ENCODE measurements at regions not wholly inside any gene's neighbourhood (a gene's known extent, or its start where the extent isn't known, plus 50 kb on each side); places are given as distances from the start of the nearest gene placed in this dataset.
"Not testable (repeated sequence)": the region's sequence is repeated elsewhere in the genome, so short reads cannot be mapped to it uniquely, and the experiment has no call there.

GRCh38 chr1:222904451-222904850 is 89.6 kb downstream of the DISP1 start:
- TF ChIP-seq CTCF (IDR thresholded peaks at IDR 0.05; ENCODE audit: low read depth, low read length) (no peak), POLR2A (IDR thresholded peaks at IDR 0.05; ENCODE audit: extremely low read depth, insufficient read length) (no peak), MYC (IDR thresholded peaks at IDR 0.05; ENCODE audit: low read depth, low read length) (no peak), MAX (IDR thresholded peaks at IDR 0.05; ENCODE audit: low read depth, low read length) (no peak)
- no peak for DNase-seq (ENCODE audit: low read depth)

GRCh38 chr1:222905151-222905550 is 90.3 kb downstream of the DISP1 start:
- TF ChIP-seq CTCF (IDR thresholded peaks at IDR 0.05; ENCODE audit: low read depth, low read length) = no peak
- TF ChIP-seq POLR2A (IDR thresholded peaks at IDR 0.05; ENCODE audit: extremely low read depth, insufficient read length) = no peak
- no peak for TF ChIP-seq MYC (IDR thresholded peaks at IDR 0.05; ENCODE audit: low read depth, low read length)
- TF ChIP-seq MAX (IDR thresholded peaks at IDR 0.05; ENCODE audit: low read depth, low read length) = no peak
- no peak for DNase-seq (ENCODE audit: low read depth)

More at GRCh38 chr1:222904451-222904850, 89.6 kb downstream of the DISP1 start:
- no peak overlapping the region for H3K4me3 ChIP-seq (ENCODE audit: low read depth, low read length)

GRCh38 chr1:222906271-222906739 is 91.5 kb downstream of the DISP1 start:
- H3K4me3 ChIP-seq (ENCODE audit: low read depth, low read length); DNase-seq (ENCODE audit: low read depth): not testable (repeated sequence)

More at GRCh38 chr1:222905151-222905550, 90.3 kb downstream of the DISP1 start:
- no peak overlapping the region for H3K4me3 ChIP-seq (ENCODE audit: low read depth, low read length)

GRCh38 chr1:222909586-222909985 is 94.7 kb downstream of the DISP1 start:
- TF ChIP-seq POLR2A (IDR thresholded peaks at IDR 0.05; ENCODE audit: extremely low read depth, insufficient read length) = no peak
- TF ChIP-seq MYC (IDR thresholded peaks at IDR 0.05; ENCODE audit: low read depth, low read length) = no peak
- H3K4me3 ChIP-seq (ENCODE audit: low read depth, low read length) = no peak overlapping the region
- DNase-seq (ENCODE audit: low read depth) = peak; percentile 9

GRCh38 chr1:222910699-222911098 is 95.9 kb downstream of the DISP1 start:
- TF ChIP-seq MYC (IDR thresholded peaks at IDR 0.05; ENCODE audit: low read depth, low read length) (no peak), MAX (IDR thresholded peaks at IDR 0.05; ENCODE audit: low read depth, low read length) (no peak), POLR2A (IDR thresholded peaks at IDR 0.05; ENCODE audit: extremely low read depth, insufficient read length) (no peak), CTCF (IDR thresholded peaks at IDR 0.05; ENCODE audit: low read depth, low read length) (no peak)
- peak; percentile 8 for DNase-seq (ENCODE audit: low read depth)
- H3K4me3 ChIP-seq (ENCODE audit: low read depth, low read length) = no peak overlapping the region

- TF ChIP-seq POLR2A (IDR thresholded peaks at IDR 0.05; ENCODE audit: extremely low read depth, insufficient read length) (no peak), MYC (IDR thresholded peaks at IDR 0.05; ENCODE audit: low read depth, low read length) (no peak), CTCF (IDR thresholded peaks at IDR 0.05; ENCODE audit: low read depth, low read length) (no peak), MAX (IDR thresholded peaks at IDR 0.05; ENCODE audit: low read depth, low read length) (no peak)
- no peak for DNase-seq (ENCODE audit: low read depth)
- no peak overlapping the region for H3K4me3 ChIP-seq (ENCODE audit: low read depth, low read length)
Observed at GRCh38 chr1:222911866-222912265, 97.0 kb downstream of the DISP1 start.

GRCh38 chr1:222912730-222913129 is 97.9 kb downstream of the DISP1 start:
- TF ChIP-seq POLR2A (IDR thresholded peaks at IDR 0.05; ENCODE audit: extremely low read depth, insufficient read length) = no peak
- no peak for TF ChIP-seq MYC (IDR thresholded peaks at IDR 0.05; ENCODE audit: low read depth, low read length)
- TF ChIP-seq CTCF (IDR thresholded peaks at IDR 0.05; ENCODE audit: low read depth, low read length) = no peak
- no peak for TF ChIP-seq MAX (IDR thresholded peaks at IDR 0.05; ENCODE audit: low read depth, low read length)
- no peak overlapping the region for H3K4me3 ChIP-seq (ENCODE audit: low read depth, low read length)
- no peak for DNase-seq (ENCODE audit: low read depth)

All from NB4 (cell line).